Naive B cell (primary cell): ENCODE measurements at regions not wholly inside any gene's neighbourhood (a gene's known extent, or its start where the extent isn't known, plus 50 kb on each side); places are given as distances from the start of the nearest gene placed in this dataset.
"Not testable (repeated sequence)": the region's sequence is repeated elsewhere in the genome, so short reads cannot be mapped to it uniquely, and the experiment has no call there.

Experiments
- ATAC-seq, 2 donors: fragments of 150-1000 bp; cut with Tn5 transposase; 2 replicates each; pipeline ENCODE4 v1.10.0; 2021; ENCODE audit warnings: low read depth in 2 of 2, mild to moderate bottlenecking in 2 of 2, moderate library complexity in 2 of 2
- DNase-seq: peaks from one replicate; pipeline ENCODE4 v3.0.0; 2022
- H3K27ac Mint-ChIP-seq, 6 donors: one replicate each; pipeline ENCODE4 v1.8.0; 2020 to 2022; ENCODE audit warnings: mild to moderate bottlenecking in 6 of 6, mixed read lengths in 6 of 6, moderate library complexity in 5 of 6, inconsistent platforms in 2 of 6
- H3K27me3 Mint-ChIP-seq, 3 donors: one replicate each; pipeline ENCODE4 v1.8.0; 2021 to 2022; ENCODE audit warnings: mixed read lengths in 3 of 3, mild to moderate bottlenecking in 1 of 3
- H3K36me3 Mint-ChIP-seq, 2 donors: one replicate each; pipeline ENCODE4 v1.8.0; 2020 to 2022; ENCODE audit warnings: mixed read lengths in 2 of 2, inconsistent platforms in 1 of 2, mild to moderate bottlenecking in 1 of 2
- H3K4me1 Mint-ChIP-seq, 3 donors: one replicate each; pipeline ENCODE4 v1.8.0; 2020 to 2022; ENCODE audit warnings: mixed read lengths in 3 of 3, inconsistent platforms in 1 of 3, mild to moderate bottlenecking in 1 of 3, moderate library complexity in 1 of 3
- H3K4me3 Mint-ChIP-seq, 8 donors: one replicate each; pipeline ENCODE4 v1.8.0; 2020 to 2022; ENCODE audit warnings: mild to moderate bottlenecking in 8 of 8, mixed read lengths in 8 of 8, moderate library complexity in 8 of 8, inconsistent platforms in 2 of 8
- H3K9me3 Mint-ChIP-seq, 7 donors: one replicate each; pipeline ENCODE4 v1.8.0; 2020 to 2022; ENCODE audit warnings: mixed read lengths in 7 of 7, mild to moderate bottlenecking in 5 of 7, inconsistent platforms in 2 of 7, moderate library complexity in 1 of 7

- H3K36me3 Mint-ChIP-seq = not testable (repeated sequence)
Measured at GRCh38 chrY:16409206-16409923, 1470.7 kb downstream of the CDY2B start.

GRCh38 chrY:16379458-16379857 lies 1500.6 kb downstream of the CDY2B start:
- H3K4me1 Mint-ChIP-seq, H3K4me3 Mint-ChIP-seq, H3K27me3 Mint-ChIP-seq, H3K9me3 Mint-ChIP-seq, DNase-seq, H3K36me3 Mint-ChIP-seq, ATAC-seq, H3K27ac Mint-ChIP-seq: not testable (repeated sequence)

More at GRCh38 chrY:16409206-16409923, 1470.7 kb downstream of the CDY2B start:
- not testable (repeated sequence) for DNase-seq, H3K4me1 Mint-ChIP-seq, ATAC-seq, H3K4me3 Mint-ChIP-seq, H3K27ac Mint-ChIP-seq, H3K9me3 Mint-ChIP-seq, H3K27me3 Mint-ChIP-seq

GRCh38 chrY:16341592-16341991 lies 1538.4 kb downstream of the CDY2B start:
- ATAC-seq, DNase-seq, H3K36me3 Mint-ChIP-seq, H3K4me1 Mint-ChIP-seq, H3K9me3 Mint-ChIP-seq, H3K4me3 Mint-ChIP-seq, H3K27me3 Mint-ChIP-seq, H3K27ac Mint-ChIP-seq: not testable (repeated sequence)

- not testable (repeated sequence) for H3K4me1 Mint-ChIP-seq, H3K9me3 Mint-ChIP-seq, ATAC-seq, H3K4me3 Mint-ChIP-seq, H3K36me3 Mint-ChIP-seq, DNase-seq, H3K27ac Mint-ChIP-seq, H3K27me3 Mint-ChIP-seq
Measured at GRCh38 chrY:16330032-16330758, 1549.8 kb downstream of the CDY2B start.

- not testable (repeated sequence) for H3K27ac Mint-ChIP-seq, H3K9me3 Mint-ChIP-seq, H3K4me3 Mint-ChIP-seq, ATAC-seq, DNase-seq, H3K4me1 Mint-ChIP-seq, H3K27me3 Mint-ChIP-seq, H3K36me3 Mint-ChIP-seq
Measured at GRCh38 chrY:16329135-16329820, 1550.7 kb downstream of the CDY2B start.
